ENCODE measurements at regions not wholly inside any gene's neighbourhood (a gene's known extent, or its start where the extent isn't known, plus 50 kb on each side); places are given as distances from the start of the nearest gene placed in this dataset.

DNA sequence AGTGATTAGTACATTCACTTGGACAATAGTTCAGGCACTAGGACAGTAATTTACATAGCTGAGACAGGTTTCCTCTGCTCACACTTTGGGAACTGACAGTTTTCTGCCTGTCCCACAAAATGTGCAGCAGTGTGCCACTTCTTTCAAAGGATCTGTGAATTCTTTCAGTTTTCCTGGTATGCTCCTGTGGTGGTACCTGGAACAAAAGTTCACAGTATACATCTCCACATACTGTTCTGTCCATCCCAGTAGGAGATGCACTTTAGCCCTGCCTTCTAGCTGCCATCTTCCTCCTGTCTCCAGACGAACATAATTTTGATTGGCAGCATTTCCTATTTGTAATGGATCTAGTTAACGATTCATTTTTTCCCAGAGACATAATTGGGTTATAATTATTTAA, 360.8 kb upstream of the CXorf51B start:
- no peak overlapping the region for H3K4me3 ChIP-seq (ENCODE audit: insufficient read depth, low read depth, low read length)
- H4K20me1 ChIP-seq (ENCODE audit: insufficient read depth, low read length) = no peaks in the 10 kb centered on the region
- no peak overlapping the region for H3K56ac ChIP-seq (ENCODE audit: extremely low read depth, insufficient read depth, low read length)
- no peak overlapping the region for H3K14ac ChIP-seq (replicated peaks; ENCODE audit: low read depth, low read length)
- no peak overlapping the region for H3K4ac ChIP-seq (ENCODE audit: low read depth, low read length)
- H3K18ac ChIP-seq (ENCODE audit: low read depth, low read length) = no peak overlapping the region
- H2AFZ ChIP-seq (replicated peaks; ENCODE audit: low read length, poor library complexity) = no peak overlapping the region
- no CpG with 5 or more reads among the region's 2 CpGs for WGBS, 2 experiments (ENCODE audit: extremely low coverage in 2 of 2, insufficient read length in 1 of 2)
- H2BK5ac ChIP-seq (ENCODE audit: low read depth, low read length, poor library complexity, severe bottlenecking) = no peak overlapping the region
- H2AK9ac ChIP-seq (replicated peaks; ENCODE audit: low read depth, low read length, poor library complexity) = no peak overlapping the region
- H3K9me3 ChIP-seq (ENCODE audit: control insufficient read depth, insufficient read depth, low read length) = peaks cover 2% of the 10 kb centered on the region; the same call in 1 of the 2 replicates
- no TSS peak for BruUV-seq (replicated peaks)
- in situ Hi-C loops (cut with MboI; ENCODE audit: low sequenced_read_pairs) = no loop called here
- no peaks in the 10 kb centered on the region for H3K79me1 ChIP-seq (ENCODE audit: low read depth in 1 of 2, low read length in 2 of 2)
- no peak overlapping the region for H2BK20ac ChIP-seq (ENCODE audit: low read depth, low read length)
- TF ChIP-seq NFE2L2 (IDR thresholded peaks at IDR 0.05; ENCODE audit: low read depth, low read length) (no peak), MAFK (IDR thresholded peaks at IDR 0.05; ENCODE audit: low read depth, low read length) (no peak), BHLHE40 (IDR thresholded peaks at IDR 0.05; ENCODE audit: low read depth, low read length) (no peak), CEBPB (IDR thresholded peaks at IDR 0.05; ENCODE audit: low read depth, low read length) (no peak), RAD21 (IDR thresholded peaks at IDR 0.05; ENCODE audit: low read length) (no peak)
- TF ChIP-seq, protein P1, sequence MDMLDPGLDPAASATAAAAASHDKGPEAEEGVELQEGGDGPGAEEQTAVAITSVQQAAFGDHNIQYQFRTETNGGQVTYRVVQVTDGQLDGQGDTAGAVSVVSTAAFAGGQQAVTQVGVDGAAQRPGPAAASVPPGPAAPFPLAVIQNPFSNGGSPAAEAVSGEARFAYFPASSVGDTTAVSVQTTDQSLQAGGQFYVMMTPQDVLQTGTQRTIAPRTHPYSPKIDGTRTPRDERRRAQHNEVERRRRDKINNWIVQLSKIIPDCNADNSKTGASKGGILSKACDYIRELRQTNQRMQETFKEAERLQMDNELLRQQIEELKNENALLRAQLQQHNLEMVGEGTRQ (IDR thresholded peaks at IDR 0.05; ENCODE audit: low read depth, low read length) = no peak
- H4K8ac ChIP-seq (ENCODE audit: low read depth in 2 of 2, low read length in 2 of 2) = no peak overlapping the region
- H2BK120ac ChIP-seq (ENCODE audit: low read depth, low read length) = no peak overlapping the region
- ChIA-PET POLR2A (ENCODE audit: unreplicated experiment) (no interaction called here), CTCF (no interaction called here)
- no peak for DNase-seq
- H3K4me2 ChIP-seq (ENCODE audit: low read depth, low read length) = no peak overlapping the region
- H4K5ac ChIP-seq (ENCODE audit: low read depth, low read length) = no peak overlapping the region
- intact Hi-C loops (cut with micrococcal nuclease) = no loop called here
- H3K27me3 ChIP-seq (ENCODE audit: control insufficient read depth, insufficient read depth, low read length) = no peaks in the 10 kb centered on the region
- H2BK15ac ChIP-seq (ENCODE audit: low read depth, low read length) = no peak overlapping the region
- no peak overlapping the region for H3K23ac ChIP-seq (ENCODE audit: low read depth, low read length)
- no peak for ATAC-seq (ENCODE audit: low read depth)
- no peaks in the 10 kb centered on the region for H3K4me1 ChIP-seq (ENCODE audit: control insufficient read depth, insufficient read depth, low read length)
- dilution Hi-C loops (cut with HindIII; ENCODE audit: low sequenced_read_pairs, unreplicated experiment) = no loop called here
- no peak overlapping the region for H3K9ac ChIP-seq (ENCODE audit: low read depth, low read length)
- H2AK5ac ChIP-seq (ENCODE audit: low read depth, low read length) = no peak overlapping the region
- H3K36me3 ChIP-seq (ENCODE audit: control insufficient read depth, insufficient read depth, low read length) = no peaks in the 10 kb centered on the region
- no peaks in the 10 kb centered on the region for H3K9me1 ChIP-seq (ENCODE audit: insufficient read depth, low read length)
- H4K91ac ChIP-seq (ENCODE audit: insufficient read depth, low read depth, low read length) = no peak overlapping the region
- H3K27ac ChIP-seq (ENCODE audit: insufficient read depth, low read length) = no peak overlapping the region

Measured in IMR-90 (cell line).